DLD1 (cell line): ENCODE measurements at regions not wholly inside any gene's neighbourhood (a gene's known extent, or its start where the extent isn't known, plus 50 kb on each side); places are given as distances from the start of the nearest gene placed in this dataset.
"Not testable (repeated sequence)": the region's sequence is repeated elsewhere in the genome, so short reads cannot be mapped to it uniquely, and the experiment has no call there.

Experiments used
- in situ Hi-C: cut with HindIII; loops from 2 replicates; pipeline ENCODE4 v1.10.0; 2017; ENCODE audit warnings: low sequenced_read_pairs

- in situ Hi-C loops = loop anchor here (10.0 kb wide), 1 partner anchor 457 kb away; no protein-coding TSS in a partner anchor
These were observed 110.8 kb downstream of the PCSK1 start for GRCh38 chr5:96322217-96322616.

GRCh38 chr5:96321345-96321744 lies 111.7 kb downstream of the PCSK1 start:
- in situ Hi-C loops = loop anchor here (10.0 kb wide), 1 partner anchor 457 kb away; no protein-coding TSS in a partner anchor

GRCh38 chr5:96320797-96321196 lies 112.3 kb downstream of the PCSK1 start:
- in situ Hi-C loops = loop anchor here (10.0 kb wide), 1 partner anchor 456 kb away; no protein-coding TSS in a partner anchor

- in situ Hi-C loops = loop anchor here (10.0 kb wide), 1 partner anchor 455 kb away; no protein-coding TSS in a partner anchor
These were observed 112.9 kb downstream of the PCSK1 start for GRCh38 chr5:96319981-96320739.

- in situ Hi-C loops = no loop called here
These were observed 114.4 kb downstream of the PCSK1 start for GRCh38 chr5:96318569-96319110.

- in situ Hi-C loops = no loop called here
These were observed 115.1 kb downstream of the PCSK1 start for GRCh38 chr5:96317945-96318344.

- in situ Hi-C loops = no loop called here
These were observed 116.6 kb downstream of the PCSK1 start for GRCh38 chr5:96316487-96316886.

- in situ Hi-C loops = no loop called here
These were observed 117.0 kb downstream of the PCSK1 start for GRCh38 chr5:96316017-96316416.

- in situ Hi-C loops = no loop called here
These were observed 117.6 kb downstream of the PCSK1 start for GRCh38 chr5:96315431-96315830.

- in situ Hi-C loops = no loop called here
These were observed 120.7 kb downstream of the PCSK1 start for GRCh38 chr5:96312383-96312782.

GRCh38 chr5:96307047-96307446 lies 126.0 kb downstream of the PCSK1 start:
- in situ Hi-C loops = not testable (repeated sequence)

- in situ Hi-C loops = no loop called here
These were observed 130.8 kb downstream of the PCSK1 start for GRCh38 chr5:96302174-96302738.

- in situ Hi-C loops = no loop called here
These were observed 132.1 kb downstream of the PCSK1 start for GRCh38 chr5:96300976-96301375.

- in situ Hi-C loops = no loop called here
These were observed 135.2 kb downstream of the PCSK1 start for GRCh38 chr5:96297867-96298266.

- in situ Hi-C loops = no loop called here
These were observed 135.8 kb downstream of the PCSK1 start for GRCh38 chr5:96297290-96297689.

GRCh38 chr5:96294884-96295202 lies 138.2 kb downstream of the PCSK1 start:
- in situ Hi-C loops = loop anchor here (5.0 kb wide), 1 partner anchor 58 kb away; no protein-coding TSS in a partner anchor

GRCh38 chr5:96293966-96294883 lies 138.8 kb downstream of the PCSK1 start:
- in situ Hi-C loops = loop anchor here (5.0 kb wide), 1 partner anchor 57 kb away; no protein-coding TSS in a partner anchor

GRCh38 chr5:96292582-96293247 lies 140.3 kb downstream of the PCSK1 start:
- in situ Hi-C loops = loop anchor here (5.0 kb wide), 1 partner anchor 55 kb away; no protein-coding TSS in a partner anchor

GRCh38 chr5:96289287-96289686 lies 143.8 kb downstream of the PCSK1 start:
- in situ Hi-C loops = not testable (repeated sequence)

- in situ Hi-C loops = no loop called here
These were observed 144.2 kb downstream of the PCSK1 start for GRCh38 chr5:96288845-96289185.
